SK-N-SH (cell line): ENCODE measurements at regions not wholly inside any gene's neighbourhood (a gene's known extent, or its start where the extent isn't known, plus 50 kb on each side); places are given as distances from the start of the nearest gene placed in this dataset.
"Not testable (repeated sequence)": the region's sequence is repeated elsewhere in the genome, so short reads cannot be mapped to it uniquely, and the experiment has no call there.

Experiments
- CTCF ChIA-PET: fragments of 300-600, 350-600 bp; formaldehyde crosslinking; extraction: SDS; loops from one replicate; lab custom pipeline; 2021; lab: Yijun Ruan, JAX
- POLR2A ChIA-PET: fragments of 350-600 bp; sonication (Branson Sonifier 250); formaldehyde crosslinking; extraction: SDS; loops from one replicate; lab custom pipeline; 2020; ENCODE audit warnings: antibody characterized with exemption, inconsistent platforms; lab: Yijun Ruan, JAX
- DNase-seq: peaks from one replicate; pipeline ENCODE4 v3.0.0; 2012
- H2AFZ ChIP-seq: fragments of 200-600 bp; sonication (generic); 2 replicates; pipeline ENCODE4 v1.8.1; 2016; ENCODE audit warnings: antibody characterized with exemption, mild to moderate bottlenecking, low read depth
- H3F3A ChIP-seq: fragments of 200-600 bp; sonication (generic); replicated peaks from 2 replicates; pipeline ENCODE3; 2016; ENCODE audit warnings: antibody characterized with exemption, mild to moderate bottlenecking; ENCODE audit not compliant: insufficient read depth
- H3K27ac ChIP-seq, 2 experiments: fragments of 200-500 bp in 1 of 2; fragments of 200-600 bp in 1 of 2; sonication (Bioruptor generic) in 1 of 2; sonication (generic), shearing (Covaris generic) in 1 of 2; 2 replicates each; pipeline versions ENCODE4 v1.5.1 to v1.6.1; 2014 to 2016; ENCODE audit warnings: low read depth in 2 of 2, inconsistent platforms in 1 of 2, low read length in 1 of 2, mild to moderate bottlenecking in 1 of 2, mixed read lengths in 1 of 2
- H3K27me3 ChIP-seq: fragments of 200-600 bp; sonication (generic), shearing (Covaris generic); 2 replicates; pipeline ENCODE4 v1.6.1; 2016; ENCODE audit warnings: mixed run types; ENCODE audit not compliant: insufficient read depth
- H3K36me3 ChIP-seq, 2 experiments: fragments of 200-500 bp in 1 of 2; fragments of 200-600 bp in 1 of 2; sonication (Bioruptor generic) in 1 of 2; sonication (generic) in 1 of 2; replicated peaks in 1 of 2; 2 replicates each; pipeline versions ENCODE3 to v1.5.1; 2014 to 2016; ENCODE audit warnings: low read length in 1 of 2, mild to moderate bottlenecking in 1 of 2; ENCODE audit not compliant: insufficient read depth in 2 of 2, control insufficient read depth in 1 of 2
- H3K4me1 ChIP-seq, 2 experiments: fragments of 200-500 bp in 1 of 2; fragments of 200-600 bp in 1 of 2; sonication (Bioruptor generic) in 1 of 2; sonication (generic), shearing (Covaris generic) in 1 of 2; 2 replicates each; pipeline versions ENCODE4 v1.5.1 to v1.6.1; 2014 to 2016; ENCODE audit warnings: low read depth in 1 of 2, low read length in 1 of 2, mixed run types in 1 of 2; ENCODE audit not compliant: insufficient read depth in 2 of 2, control insufficient read depth in 1 of 2
- H3K4me2 ChIP-seq: fragments of 200-600 bp; sonication (generic), shearing (Covaris generic); 2 replicates; pipeline ENCODE4 v1.6.1; 2017; ENCODE audit warnings: mixed run types
- H3K4me3 ChIP-seq, 2 experiments: fragments of 200-500 bp in 1 of 2; fragments of 200-600 bp in 1 of 2; sonication (Bioruptor generic) in 1 of 2; sonication (generic), shearing (Covaris generic) in 1 of 2; 2 replicates each; pipeline versions ENCODE4 v1.5.1 to v1.8.1; 2014 to 2016; ENCODE audit warnings: low read depth in 2 of 2, inconsistent platforms in 1 of 2, low read length in 1 of 2, mild to moderate bottlenecking in 1 of 2, mixed read lengths in 1 of 2, moderate library complexity in 1 of 2
- H3K79me2 ChIP-seq: fragments of 200-600 bp; sonication (generic); 2 replicates; pipeline ENCODE4 v1.8.1; 2017; ENCODE audit warnings: mild to moderate bottlenecking; ENCODE audit not compliant: insufficient read depth
- H3K9ac ChIP-seq: fragments of 200-600 bp; sonication (generic); 2 replicates; pipeline ENCODE4 v1.6.1; 2017; ENCODE audit warnings: mixed run types
- H3K9me2 ChIP-seq: fragments of 200-600 bp; sonication (generic); 2 replicates; pipeline ENCODE4 v1.6.1; 2017; ENCODE audit warnings: mixed run types
- H3K9me3 ChIP-seq: fragments of 200-600 bp; sonication (generic); 2 replicates; pipeline ENCODE4 v1.6.1; 2017; ENCODE audit warnings: mixed run types, mild to moderate bottlenecking, moderate library complexity
- H4K20me1 ChIP-seq: fragments of 200-600 bp; sonication (generic); 2 replicates; pipeline ENCODE4 v1.6.1; 2017; ENCODE audit warnings: mild to moderate bottlenecking, mixed run types; ENCODE audit not compliant: insufficient read depth
- FOXJ3 ChIP-seq: sonication (generic); formaldehyde crosslinking; IDR thresholded peaks from 2 replicates; pipeline ENCODE4 v1.5.1; 2020; ENCODE audit warnings: mild to moderate bottlenecking, missing genetic modification reagents
- IRF3 ChIP-seq: fragments of 150-350 bp; IDR thresholded peaks from 2 replicates; pipeline ENCODE4 v1.6.1; 2016; ENCODE audit warnings: mild to moderate bottlenecking, low read depth, low read length
- MAX ChIP-seq: IDR thresholded peaks from 2 replicates; pipeline ENCODE4 v1.4.0; 2012; ENCODE audit warnings: low read depth
- POLR2AphosphoS5 ChIP-seq: IDR thresholded peaks from 2 replicates; pipeline ENCODE4 v1.6.1; 2012; ENCODE audit warnings: low read depth, low read length
- RAD21 ChIP-seq: IDR thresholded peaks from 2 replicates; pipeline ENCODE4 v1.6.1; 2012; ENCODE audit warnings: mild to moderate bottlenecking, low read length
- RFX5 ChIP-seq: IDR thresholded peaks from 2 replicates; pipeline ENCODE4 v1.6.1; 2012; ENCODE audit warnings: mild to moderate bottlenecking, improper control_type of control experiment, low read length
- SMC3 ChIP-seq: IDR thresholded peaks from 2 replicates; pipeline ENCODE4 v1.6.1; 2012; ENCODE audit warnings: low read depth, low read length, improper control_type of control experiment
- TAF1 ChIP-seq: IDR thresholded peaks from 2 replicates; pipeline ENCODE4 v1.6.1; 2012; ENCODE audit warnings: low read depth, mild to moderate bottlenecking, low read length, moderate library complexity, borderline replicate concordance
- TEAD4 ChIP-seq: IDR thresholded peaks from 2 replicates; pipeline ENCODE4 v1.4.0; 2012; ENCODE audit warnings: mild to moderate bottlenecking, borderline replicate concordance; ENCODE audit not compliant: insufficient read depth
- WGBS: methylation state at CpG from one replicate; pipeline ENCODE4 v1.1.6; 2017; ENCODE audit warnings: low lambda C conversion rate; 5-methylcytosine and 5-hydroxymethylcytosine counted together

GRCh38 chr3:145457825-145458552, 703.0 kb downstream of the PLOD2 start:
- CTCF ChIA-PET: no interaction called here
- Histone ChIP-seq H4K20me1 (no peaks in the 10 kb centered on the region), H3K27me3 (no peaks in the 10 kb centered on the region), H3K27ac (no peak overlapping the region), H3F3A (no peaks in the 10 kb centered on the region), H3K4me1 (no peaks in the 10 kb centered on the region), H3K4me3 (no peak overlapping the region), H3K9ac (no peak overlapping the region)
- no peak for DNase-seq
- 6% methylated on average over 6 of the region's 6 CpGs for WGBS
- TF ChIP-seq FOXJ3 (CRISPR knock-in tag): no peak
- TF ChIP-seq POLR2AphosphoS5: no peak
- TF ChIP-seq, all 33 proteins: peak for 0
- POLR2A ChIA-PET: no interaction called here
- H3K4me2 ChIP-seq: no peak overlapping the region
- H2AFZ ChIP-seq: no peak overlapping the region
- H3K9me2 ChIP-seq: no peaks in the 10 kb centered on the region
- H3K9me3 ChIP-seq: no peaks in the 10 kb centered on the region
- no peaks in the 10 kb centered on the region for H3K79me2 ChIP-seq
- no peaks in the 10 kb centered on the region for H3K36me3 ChIP-seq

GRCh38 chr3:145459681-145460080, 701.3 kb downstream of the PLOD2 start:
- WGBS: 13% methylated on average over 1 of the region's 1 CpG
- POLR2A ChIA-PET, H3K4me1 ChIP-seq, H4K20me1 ChIP-seq, H3K9me3 ChIP-seq, H3F3A ChIP-seq, H2AFZ ChIP-seq, H3K27ac ChIP-seq, CTCF ChIA-PET, H3K4me3 ChIP-seq, H3K9me2 ChIP-seq, H3K4me2 ChIP-seq, H3K9ac ChIP-seq, DNase-seq, H3K27me3 ChIP-seq, H3K79me2 ChIP-seq, H3K36me3 ChIP-seq: not testable (repeated sequence)

DNA sequence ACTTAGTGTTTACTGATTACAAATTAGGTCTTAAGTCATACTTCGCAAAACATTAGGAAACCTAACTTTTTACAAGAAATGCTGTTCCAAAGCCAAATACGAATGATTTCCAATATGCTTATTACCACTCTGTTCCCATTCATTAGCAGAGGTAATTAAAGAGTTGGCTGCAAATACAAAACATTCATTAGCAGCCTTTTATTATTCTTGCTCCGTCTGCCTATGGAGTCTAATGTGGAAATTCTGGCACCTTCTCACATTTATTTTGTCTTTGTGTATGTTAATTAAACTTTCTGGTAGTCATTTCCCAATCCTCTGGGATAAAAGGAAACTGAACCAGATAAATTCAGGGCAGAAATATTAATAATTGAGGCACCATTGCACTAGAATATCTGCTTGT, 689.0 kb downstream of the PLOD2 start:
- WGBS: 5% methylated on average over 3 of the region's 3 CpGs
- DNase-seq: no peak
- Histone ChIP-seq H3K4me1 (no peaks in the 10 kb centered on the region), H3K9ac (no peak overlapping the region), H3K27ac (no peak overlapping the region), H3K9me3 (no peaks in the 10 kb centered on the region), H3K9me2 (no peaks in the 10 kb centered on the region), H3K79me2 (no peaks in the 10 kb centered on the region)
- TF ChIP-seq IRF3 (no peak), SMC3 (no peak), TEAD4 (no peak), RFX5 (no peak), RAD21 (no peak), POLR2AphosphoS5 (no peak), TAF1 (no peak), MAX (no peak)
- TF ChIP-seq, all 33 proteins: peak for 0
- Histone ChIP-seq H3K27me3 (no peaks in the 10 kb centered on the region), H3F3A (no peaks in the 10 kb centered on the region), H3K4me2 (no peak overlapping the region), H2AFZ (no peak overlapping the region), H3K4me3 (no peak overlapping the region), H4K20me1 (no peaks in the 10 kb centered on the region), H3K36me3 (no peaks in the 10 kb centered on the region)
- POLR2A ChIA-PET: no interaction called here
- CTCF ChIA-PET: no interaction called here

- H3F3A ChIP-seq, H2AFZ ChIP-seq, H3K4me2 ChIP-seq, CTCF ChIA-PET, H3K4me1 ChIP-seq, H3K9me2 ChIP-seq, H3K4me3 ChIP-seq, H3K27me3 ChIP-seq, H3K9me3 ChIP-seq, H3K79me2 ChIP-seq, POLR2A ChIA-PET, H3K9ac ChIP-seq, H4K20me1 ChIP-seq, H3K27ac ChIP-seq, DNase-seq, H3K36me3 ChIP-seq: not testable (repeated sequence)
- WGBS: 4% methylated on average over 5 of the region's 25 CpGs
Observed at GRCh38 chr3:145482735-145483134, 678.2 kb downstream of the PLOD2 start.
